HUES48 (cell line): ENCODE measurements at regions not wholly inside any gene's neighbourhood (a gene's known extent, or its start where the extent isn't known, plus 50 kb on each side); places are given as distances from the start of the nearest gene placed in this dataset.
"Not testable (repeated sequence)": the region's sequence is repeated elsewhere in the genome, so short reads cannot be mapped to it uniquely, and the experiment has no call there.

Experiments
- H3K27ac ChIP-seq: one replicate; pipeline ENCODE4 v1.7.0; 2013; ENCODE audit warnings: low read depth, low read length, inconsistent platforms
- H3K27me3 ChIP-seq: 2 replicates; pipeline ENCODE4 v1.6.1; 2013; ENCODE audit warnings: mild to moderate bottlenecking, low read length; ENCODE audit not compliant: control insufficient read depth, insufficient read depth
- H3K36me3 ChIP-seq: 2 replicates; pipeline ENCODE4 v1.6.1; 2013; ENCODE audit warnings: low read length; ENCODE audit not compliant: control insufficient read depth, insufficient read depth
- H3K4me1 ChIP-seq: 2 replicates; pipeline ENCODE4 v1.6.1; 2013; ENCODE audit warnings: mild to moderate bottlenecking, low read length; ENCODE audit not compliant: control insufficient read depth, insufficient read depth
- H3K4me3 ChIP-seq: 2 replicates; pipeline ENCODE4 v1.5.1; 2013; ENCODE audit warnings: mild to moderate bottlenecking, low read depth, low read length
- H3K9ac ChIP-seq: 2 replicates; pipeline ENCODE4 v1.6.1; 2013; ENCODE audit warnings: mild to moderate bottlenecking, low read depth, low read length, moderate library complexity
- H3K9me3 ChIP-seq: 2 replicates; pipeline ENCODE4 v1.6.1; 2013; ENCODE audit warnings: low read length; ENCODE audit not compliant: control insufficient read depth, insufficient read depth

DNA sequence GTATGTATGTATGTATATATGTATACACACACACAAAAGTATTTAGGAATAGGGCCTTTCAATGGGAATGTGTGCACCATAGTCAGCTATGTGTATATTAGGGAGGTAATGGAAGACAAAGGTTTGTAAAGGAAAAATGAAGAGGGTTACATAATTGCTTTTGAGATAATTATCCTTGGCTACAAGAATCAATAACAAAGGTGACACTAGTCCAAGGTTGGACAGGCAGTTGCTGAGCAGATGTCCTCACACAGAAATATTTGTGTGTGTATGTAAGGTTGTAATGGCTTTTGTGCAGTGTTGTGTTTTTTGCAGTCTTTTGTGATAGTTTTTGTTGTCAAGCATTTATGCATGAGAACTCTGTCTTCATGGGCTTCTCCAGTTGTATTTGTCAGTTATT, 157.9 kb upstream of the MARCKS start:
- Histone ChIP-seq H3K9me3 (no peaks in the 10 kb centered on the region), H3K27me3 (no peaks in the 10 kb centered on the region), H3K4me3 (no peak overlapping the region), H3K27ac (no peak overlapping the region), H3K4me1 (peaks cover 9% of the 10 kb centered on the region; the same call in 1 of the 2 replicates), H3K36me3 (no peaks in the 10 kb centered on the region), H3K9ac (no peak overlapping the region)

GRCh38 chr6:113701552-113702254, 155.4 kb upstream of the MARCKS start:
- no peak overlapping the region for H3K27ac ChIP-seq
- no peak overlapping the region for H3K9ac ChIP-seq
- H3K4me3 ChIP-seq, result no peak overlapping the region
- no peaks in the 10 kb centered on the region for H3K9me3 ChIP-seq
- no peaks in the 10 kb centered on the region for H3K36me3 ChIP-seq
- H3K27me3 ChIP-seq, result no peaks in the 10 kb centered on the region
- peaks cover 9% of the 10 kb centered on the region; the same call in 1 of the 2 replicates for H3K4me1 ChIP-seq

GRCh38 chr6:113707194-113707593, 150.0 kb upstream of the MARCKS start:
- H3K4me3 ChIP-seq, result no peak overlapping the region
- no peaks in the 10 kb centered on the region for H3K36me3 ChIP-seq
- H3K9me3 ChIP-seq, result no peaks in the 10 kb centered on the region
- H3K27me3 ChIP-seq, result no peaks in the 10 kb centered on the region
- no peak overlapping the region for H3K9ac ChIP-seq
- H3K27ac ChIP-seq, result no peak overlapping the region
- no peaks in the 10 kb centered on the region for H3K4me1 ChIP-seq

DNA sequence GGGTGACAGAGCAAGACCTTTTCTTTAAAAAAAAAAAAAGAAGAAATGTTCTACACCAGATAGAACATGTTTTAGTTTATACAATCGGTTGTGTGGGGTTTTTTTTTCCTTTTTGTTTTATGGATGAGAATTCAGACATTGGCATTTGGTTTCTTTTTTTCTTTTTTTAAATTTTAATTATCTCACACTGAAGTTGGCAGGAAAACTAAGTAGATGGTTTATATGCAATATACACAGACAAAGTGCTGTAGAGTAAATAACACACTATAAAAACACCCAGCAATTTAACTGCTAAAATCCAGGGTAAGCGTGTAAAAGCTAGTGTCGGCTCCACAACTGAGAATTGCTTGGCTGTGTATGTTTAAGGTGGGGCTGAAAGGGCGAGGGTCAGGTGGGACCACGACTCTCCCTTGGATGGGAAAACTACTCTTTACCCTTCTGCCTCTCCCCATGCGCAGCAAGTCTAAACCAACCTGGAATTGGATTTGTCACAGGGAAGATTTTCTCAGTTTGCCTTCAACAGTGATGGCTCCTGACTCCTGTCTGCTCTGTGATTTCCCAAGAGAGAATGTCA, 147.1 kb upstream of the MARCKS start:
- no peak overlapping the region for H3K9ac ChIP-seq
- H3K9me3 ChIP-seq, result no peaks in the 10 kb centered on the region
- H3K36me3 ChIP-seq, result no peaks in the 10 kb centered on the region
- no peaks in the 10 kb centered on the region for H3K27me3 ChIP-seq
- H3K27ac ChIP-seq, result no peak overlapping the region
- H3K4me3 ChIP-seq, result no peak overlapping the region
- no peaks in the 10 kb centered on the region for H3K4me1 ChIP-seq

DNA sequence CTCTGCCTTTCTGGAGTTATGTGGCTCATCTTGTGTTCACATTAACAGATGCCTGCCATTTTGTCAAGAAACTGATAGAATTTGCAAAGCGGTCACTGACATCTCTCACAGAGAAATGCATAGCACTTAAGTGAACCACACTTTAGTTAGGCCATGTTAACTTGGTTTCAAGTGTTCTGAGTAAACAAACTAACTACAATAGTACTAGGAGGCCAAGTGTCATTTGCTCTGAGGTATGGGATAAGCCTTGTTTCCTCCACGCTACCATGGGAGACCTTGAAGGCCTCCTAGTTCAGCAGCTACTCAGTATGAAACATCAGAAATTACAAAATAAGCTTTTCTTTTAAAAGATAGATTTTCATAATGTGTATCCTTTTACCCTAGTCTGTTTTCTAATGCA, 143.5 kb upstream of the MARCKS start:
- H3K4me1 ChIP-seq, result no peaks in the 10 kb centered on the region
- H3K9ac ChIP-seq, result no peak overlapping the region
- H3K36me3 ChIP-seq, result no peaks in the 10 kb centered on the region
- no peak overlapping the region for H3K27ac ChIP-seq
- H3K9me3 ChIP-seq, result no peaks in the 10 kb centered on the region
- H3K27me3 ChIP-seq, result no peaks in the 10 kb centered on the region
- H3K4me3 ChIP-seq, result no peak overlapping the region

- Histone ChIP-seq H3K9me3 (no peaks in the 10 kb centered on the region), H3K9ac (no peak overlapping the region), H3K36me3 (no peaks in the 10 kb centered on the region), H3K4me3 (no peak overlapping the region), H3K27ac (no peak overlapping the region), H3K4me1 (no peaks in the 10 kb centered on the region), H3K27me3 (no peaks in the 10 kb centered on the region)
Observed at GRCh38 chr6:113718588-113718987, 138.6 kb upstream of the MARCKS start.

GRCh38 chr6:113719064-113719463, 138.1 kb upstream of the MARCKS start:
- Histone ChIP-seq H3K4me1 (no peaks in the 10 kb centered on the region), H3K9me3 (no peaks in the 10 kb centered on the region), H3K27me3 (no peaks in the 10 kb centered on the region), H3K9ac (no peak overlapping the region), H3K4me3 (no peak overlapping the region), H3K36me3 (no peaks in the 10 kb centered on the region), H3K27ac (no peak overlapping the region)

DNA sequence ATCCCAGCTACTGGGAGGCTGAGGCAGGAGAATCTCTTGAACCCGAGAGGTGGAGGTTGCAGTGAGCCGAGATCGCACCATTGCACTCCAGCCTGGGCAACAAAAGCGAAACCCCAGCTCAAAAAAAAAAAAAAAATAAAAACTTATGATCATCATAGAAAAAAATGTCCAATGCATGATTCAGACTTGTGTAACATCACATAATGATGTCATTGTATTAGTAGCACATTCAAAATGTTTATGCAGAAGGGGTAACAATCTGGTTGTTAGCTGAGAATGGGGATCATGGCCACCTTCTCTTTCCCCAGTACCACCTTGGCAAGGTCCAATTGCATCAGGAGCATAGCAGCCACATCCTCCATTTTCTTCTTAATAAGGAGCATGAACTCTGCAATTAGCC, 137.6 kb upstream of the MARCKS start:
- Histone ChIP-seq H3K4me1 (no peaks in the 10 kb centered on the region), H3K27me3 (no peaks in the 10 kb centered on the region), H3K9me3 (no peaks in the 10 kb centered on the region)

DNA sequence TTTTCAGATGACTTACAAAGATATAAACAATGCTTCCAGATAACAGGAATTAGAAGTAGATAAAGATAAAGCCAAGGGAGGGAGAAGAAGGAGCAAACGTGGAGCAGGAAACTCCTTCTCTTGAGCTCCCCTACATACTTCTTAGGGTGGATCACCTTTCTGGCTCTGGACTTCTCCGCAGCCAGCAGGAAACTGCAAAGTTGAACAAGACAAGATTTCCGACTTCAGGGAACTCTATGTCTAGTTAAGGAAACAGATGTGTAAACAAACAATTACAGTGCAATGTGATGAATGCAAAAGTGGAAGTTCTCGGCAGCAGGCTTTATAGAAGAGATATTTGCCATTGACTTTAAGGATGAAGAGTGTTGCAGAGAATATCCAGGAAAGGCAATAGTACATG, 134.0 kb upstream of the MARCKS start:
- no peak overlapping the region for H3K27ac ChIP-seq
- no peaks in the 10 kb centered on the region for H3K27me3 ChIP-seq
- H3K4me3 ChIP-seq, result no peak overlapping the region

More for the DNA sequence above, 137.6 kb upstream of the MARCKS start:
- Histone ChIP-seq H3K27ac (no peak overlapping the region), H3K36me3 (no peaks in the 10 kb centered on the region), H3K9ac (no peak overlapping the region), H3K4me3 (no peak overlapping the region)

GRCh38 chr6:113724927-113725326, 132.2 kb upstream of the MARCKS start:
- not testable (repeated sequence) for H3K27me3 ChIP-seq, H3K27ac ChIP-seq, H3K9me3 ChIP-seq, H3K9ac ChIP-seq, H3K4me1 ChIP-seq, H3K4me3 ChIP-seq, H3K36me3 ChIP-seq

More for the DNA sequence above, 134.0 kb upstream of the MARCKS start:
- H3K4me1 ChIP-seq, result no peaks in the 10 kb centered on the region
- no peaks in the 10 kb centered on the region for H3K36me3 ChIP-seq
- no peaks in the 10 kb centered on the region for H3K9me3 ChIP-seq
- H3K9ac ChIP-seq, result no peak overlapping the region

GRCh38 chr6:113731541-113731940, 125.6 kb upstream of the MARCKS start:
- H3K27ac ChIP-seq, result no peak overlapping the region
- no peak overlapping the region for H3K4me3 ChIP-seq
- H3K4me1 ChIP-seq, result no peaks in the 10 kb centered on the region
- H3K9ac ChIP-seq, result no peak overlapping the region
- H3K9me3 ChIP-seq, result no peaks in the 10 kb centered on the region
- H3K27me3 ChIP-seq, result no peaks in the 10 kb centered on the region
- H3K36me3 ChIP-seq, result no peaks in the 10 kb centered on the region
